Neural progenitor cell (in vitro differentiated cells): ENCODE measurements at regions not wholly inside any gene's neighbourhood (a gene's known extent, or its start where the extent isn't known, plus 50 kb on each side); places are given as distances from the start of the nearest gene placed in this dataset.
"Not testable (repeated sequence)": the region's sequence is repeated elsewhere in the genome, so short reads cannot be mapped to it uniquely, and the experiment has no call there.

ENCODE experiments used
- DNase-seq: peaks from one replicate; pipeline ENCODE4 v3.0.0-alpha.2; 2016; ENCODE audit warnings: low spot score
- H2AFZ ChIP-seq: fragments of 200-600 bp; sonication (generic); replicated peaks from 2 replicates; pipeline ENCODE4 v1.6.1; 2016; ENCODE audit warnings: antibody characterized with exemption
- H3F3A ChIP-seq: fragments of 200-600 bp; sonication (generic); 2 replicates; pipeline ENCODE4 v1.6.1; 2016; ENCODE audit warnings: antibody characterized with exemption, low read depth
- H3K27ac ChIP-seq: fragments of 200-600 bp; sonication (generic); 2 replicates; pipeline ENCODE4 v1.5.1; 2016; ENCODE audit warnings: mild to moderate bottlenecking
- H3K27me3 ChIP-seq: fragments of 200-600 bp; sonication (generic); 2 replicates; pipeline ENCODE4 v1.6.1; 2016; ENCODE audit warnings: mild to moderate bottlenecking, moderate library complexity
- H3K36me3 ChIP-seq: fragments of 200-600 bp; sonication (generic); 2 replicates; pipeline ENCODE4 v1.5.1; 2016
- H3K4me1 ChIP-seq: fragments of 200-600 bp; sonication (generic); 2 replicates; pipeline ENCODE4 v1.6.1; 2016; ENCODE audit warnings: mixed run types
- H3K4me2 ChIP-seq: fragments of 200-600 bp; sonication (generic); 2 replicates; pipeline ENCODE4 v1.6.1; 2016
- H3K4me3 ChIP-seq: fragments of 200-600 bp; sonication (generic); 2 replicates; pipeline ENCODE4 v1.5.1; 2016
- H3K79me2 ChIP-seq: fragments of 200-600 bp; sonication (generic); 2 replicates; pipeline ENCODE4 v1.6.1; 2016; ENCODE audit warnings: low read depth
- H3K9ac ChIP-seq: fragments of 200-600 bp; sonication (generic); 2 replicates; pipeline ENCODE4 v1.6.1; 2016
- H3K9me3 ChIP-seq: fragments of 200-600 bp; sonication (generic); 2 replicates; pipeline ENCODE4 v1.5.1; 2016; ENCODE audit warnings: low read depth
- H4K20me1 ChIP-seq: fragments of 200-600 bp; sonication (generic); 2 replicates; pipeline ENCODE4 v1.6.1; 2016; ENCODE audit warnings: low read depth
- H3K27ac Mint-ChIP-seq: 3 replicates; pipeline ENCODE4 v1.8.0; 2021; ENCODE audit warnings: mixed read lengths
- H3K27me3 Mint-ChIP-seq: 2 replicates; pipeline ENCODE4 v1.8.0; 2022; ENCODE audit warnings: low read depth, mild to moderate bottlenecking, inconsistent platforms, moderate library complexity, mixed read lengths; ENCODE audit not compliant: insufficient read depth
- H3K36me3 Mint-ChIP-seq: 3 replicates; pipeline ENCODE4 v1.8.0; 2021; ENCODE audit warnings: mixed read lengths
- H3K4me1 Mint-ChIP-seq: 3 replicates; pipeline ENCODE4 v1.8.0; 2021; ENCODE audit warnings: mixed read lengths
- H3K4me3 Mint-ChIP-seq: 3 replicates; pipeline ENCODE4 v1.8.0; 2021; ENCODE audit warnings: mild to moderate bottlenecking, moderate library complexity, mixed read lengths
- H3K9me3 Mint-ChIP-seq: 3 replicates; pipeline ENCODE4 v1.8.0; 2020; ENCODE audit warnings: mixed read lengths
- EZH2 ChIP-seq: fragments of 200-600 bp; sonication (generic); IDR thresholded peaks from 2 replicates; pipeline ENCODE4 v1.6.1; 2017; ENCODE audit warnings: antibody characterized with exemption, mild to moderate bottlenecking, moderate library complexity
- EZH2phosphoT487 ChIP-seq: fragments of 200-600 bp; sonication (generic); IDR thresholded peaks from 2 replicates; pipeline ENCODE4 v1.6.1; 2017; ENCODE audit warnings: antibody characterized with exemption
- TF ChIP-seq, protein P1 (sequence below): fragments of 200-600 bp; sonication (generic); IDR thresholded peaks from 2 replicates; pipeline ENCODE4 v1.5.1; 2017; ENCODE audit warnings: antibody characterized with exemption, mild to moderate bottlenecking

DNA sequence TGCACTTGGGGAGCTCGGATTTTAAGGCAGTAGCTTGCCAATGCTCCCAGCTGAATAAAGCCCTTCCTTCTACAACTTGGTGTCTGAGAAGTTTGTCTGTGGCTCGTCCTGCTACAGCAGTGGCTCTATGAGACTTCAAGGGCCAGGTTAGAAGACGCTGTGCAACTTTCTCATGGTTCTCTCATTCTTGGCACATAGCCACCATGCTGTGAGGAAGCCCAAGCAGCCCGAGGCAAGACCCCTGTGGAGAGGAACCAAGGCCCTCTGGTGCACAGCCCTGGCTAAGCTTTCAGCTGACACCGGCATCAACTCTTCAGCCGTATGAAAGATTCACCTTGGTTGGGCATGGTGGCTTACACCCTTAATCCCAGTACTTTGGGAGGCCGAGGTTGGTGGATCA lies 116.9 kb upstream of the EEF2KMT start:
- Mint-ChIP-seq H3K4me1 (peaks cover 8% of the 10 kb centered on the region), H3K9me3 (peaks cover 2% of the 10 kb centered on the region), H3K4me3 (no peak overlapping the region), H3K27me3 (peaks cover 4% of the 10 kb centered on the region), H3K27ac (no peak overlapping the region), H3K36me3 (no peaks in the 10 kb centered on the region)
- Histone ChIP-seq H3K9ac (no peak overlapping the region), H3F3A (peaks cover 24% of the 10 kb centered on the region), H3K4me1 (peaks cover 26% of the 10 kb centered on the region), H2AFZ (peak overlapping the region; percentile 63), H3K9me3 (no peaks in the 10 kb centered on the region), H3K4me2 (no peak overlapping the region), H3K4me3 (no peak overlapping the region), H3K27ac (no peak overlapping the region), H3K79me2 (no peaks in the 10 kb centered on the region), H4K20me1 (no peaks in the 10 kb centered on the region), H3K27me3 (no peaks in the 10 kb centered on the region), H3K36me3 (no peaks in the 10 kb centered on the region)
- DNase-seq: no peak
- no peak for TF ChIP-seq EZH2phosphoT487
- no peak for TF ChIP-seq EZH2

DNA sequence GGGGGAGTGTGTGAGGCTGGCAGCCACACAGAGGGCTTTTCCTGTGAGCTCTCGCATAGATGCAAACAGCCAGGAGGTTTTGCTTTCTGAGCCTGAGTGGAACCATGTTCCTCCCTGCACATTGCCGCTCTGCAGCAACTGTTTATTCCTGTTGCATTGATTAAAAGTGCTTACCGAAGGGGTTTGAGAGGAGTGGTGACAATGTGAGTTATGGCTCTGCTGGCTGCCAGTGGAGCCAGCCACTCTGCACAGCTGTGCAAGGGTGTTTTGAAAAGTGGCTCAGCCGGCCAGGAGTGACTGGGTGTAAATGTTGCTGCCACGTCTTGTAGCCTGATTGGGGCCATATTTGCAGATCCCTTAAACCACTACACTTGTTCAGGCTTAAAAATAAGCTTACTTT lies 114.9 kb upstream of the EEF2KMT start:
- not testable (repeated sequence) for H3K27me3 ChIP-seq, H3K4me1 Mint-ChIP-seq, H3K79me2 ChIP-seq, H4K20me1 ChIP-seq, H3K9me3 ChIP-seq, H3K27ac Mint-ChIP-seq, H3K27me3 Mint-ChIP-seq, H3K4me3 Mint-ChIP-seq, H3K4me3 ChIP-seq, H3K36me3 Mint-ChIP-seq, H3K27ac ChIP-seq, DNase-seq, H3K9me3 Mint-ChIP-seq, H3K9ac ChIP-seq, H3K36me3 ChIP-seq
- H3K4me2 ChIP-seq: peak overlapping the region; percentile 45
- H2AFZ ChIP-seq: peak overlapping the region; percentile 11
- H3K4me1 ChIP-seq: peaks cover 26% of the 10 kb centered on the region
- H3F3A ChIP-seq: peaks cover 24% of the 10 kb centered on the region

DNA sequence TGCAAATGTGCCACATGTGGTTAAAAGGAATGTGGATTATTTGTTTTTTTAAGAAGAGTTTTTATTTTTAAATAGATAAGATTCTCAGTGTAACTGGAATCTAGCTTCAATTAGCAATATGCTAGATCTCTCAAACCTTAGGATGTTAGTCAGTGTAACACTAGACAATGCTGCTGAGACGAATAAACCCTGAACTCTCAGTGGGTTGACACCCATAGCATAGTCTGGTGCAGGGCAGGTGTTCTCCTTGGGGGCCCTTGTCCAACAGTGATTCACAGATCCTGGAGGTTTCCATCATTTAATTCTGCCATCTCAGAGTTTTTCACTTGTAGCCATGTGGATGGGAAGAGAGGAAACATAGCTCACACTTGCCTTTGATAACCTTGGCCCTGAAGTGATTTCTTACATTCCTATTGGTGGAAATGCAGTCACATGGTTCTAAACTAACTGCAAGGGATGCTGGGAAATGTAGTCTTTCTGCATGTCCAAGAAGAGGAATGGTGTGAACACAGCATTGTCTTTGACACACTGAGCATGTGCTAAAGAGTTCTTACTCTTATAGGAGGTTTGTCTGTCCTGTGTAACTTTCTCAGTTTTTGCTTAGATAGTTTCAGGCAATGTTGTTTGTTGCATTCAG lies 110.4 kb upstream of the EEF2KMT start:
- H3K27me3 Mint-ChIP-seq, H3F3A ChIP-seq, H3K36me3 Mint-ChIP-seq, H2AFZ ChIP-seq, H3K4me3 ChIP-seq, H3K79me2 ChIP-seq, H3K9ac ChIP-seq, H3K27ac Mint-ChIP-seq, H3K9me3 Mint-ChIP-seq, H3K36me3 ChIP-seq, H3K27ac ChIP-seq, H3K9me3 ChIP-seq, H4K20me1 ChIP-seq, H3K27me3 ChIP-seq, H3K4me3 Mint-ChIP-seq, H3K4me2 ChIP-seq, H3K4me1 Mint-ChIP-seq: not testable (repeated sequence)
- peak; percentile 62 for DNase-seq
- peaks cover 12% of the 10 kb centered on the region for H3K4me1 ChIP-seq

DNA sequence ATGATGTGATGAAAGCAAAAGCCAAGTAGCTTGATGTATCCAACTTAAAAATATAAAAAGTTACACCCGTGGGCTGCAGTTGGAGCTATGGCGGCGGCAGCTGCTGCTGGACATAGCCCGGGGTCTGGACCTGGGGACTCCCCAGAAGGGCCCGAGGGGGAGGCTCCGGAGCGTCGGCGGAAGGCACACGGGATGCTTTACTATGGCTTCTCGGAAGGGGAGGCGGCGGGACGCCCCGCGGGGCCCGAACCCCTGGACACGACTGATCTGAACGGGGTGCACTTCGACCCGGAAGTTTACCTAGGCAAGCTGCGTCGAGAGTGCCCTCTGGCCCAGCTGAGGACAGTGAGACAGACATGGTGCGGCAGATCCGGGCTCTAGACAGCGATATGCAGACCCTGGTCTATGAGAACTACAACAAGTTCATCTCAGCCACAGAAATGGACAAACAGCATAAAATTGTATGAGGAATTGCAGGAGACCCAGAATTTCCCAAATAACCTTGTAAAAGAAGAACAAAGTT lies 109.5 kb upstream of the EEF2KMT start:
- TF ChIP-seq, protein P1, sequence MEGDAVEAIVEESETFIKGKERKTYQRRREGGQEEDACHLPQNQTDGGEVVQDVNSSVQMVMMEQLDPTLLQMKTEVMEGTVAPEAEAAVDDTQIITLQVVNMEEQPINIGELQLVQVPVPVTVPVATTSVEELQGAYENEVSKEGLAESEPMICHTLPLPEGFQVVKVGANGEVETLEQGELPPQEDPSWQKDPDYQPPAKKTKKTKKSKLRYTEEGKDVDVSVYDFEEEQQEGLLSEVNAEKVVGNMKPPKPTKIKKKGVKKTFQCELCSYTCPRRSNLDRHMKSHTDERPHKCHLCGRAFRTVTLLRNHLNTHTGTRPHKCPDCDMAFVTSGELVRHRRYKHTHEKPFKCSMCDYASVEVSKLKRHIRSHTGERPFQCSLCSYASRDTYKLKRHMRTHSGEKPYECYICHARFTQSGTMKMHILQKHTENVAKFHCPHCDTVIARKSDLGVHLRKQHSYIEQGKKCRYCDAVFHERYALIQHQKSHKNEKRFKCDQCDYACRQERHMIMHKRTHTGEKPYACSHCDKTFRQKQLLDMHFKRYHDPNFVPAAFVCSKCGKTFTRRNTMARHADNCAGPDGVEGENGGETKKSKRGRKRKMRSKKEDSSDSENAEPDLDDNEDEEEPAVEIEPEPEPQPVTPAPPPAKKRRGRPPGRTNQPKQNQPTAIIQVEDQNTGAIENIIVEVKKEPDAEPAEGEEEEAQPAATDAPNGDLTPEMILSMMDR: no peak
- TF ChIP-seq EZH2phosphoT487: no peak
- no peak for TF ChIP-seq EZH2
- Mint-ChIP-seq H3K4me3 (no peak overlapping the region), H3K27me3 (peaks cover 2% of the 10 kb centered on the region), H3K27ac (no peak overlapping the region), H3K9me3 (peaks cover 7% of the 10 kb centered on the region), H3K36me3 (no peaks in the 10 kb centered on the region), H3K4me1 (no peaks in the 10 kb centered on the region)
- no peak for DNase-seq
- H3K36me3 ChIP-seq: no peaks in the 10 kb centered on the region
- H3K79me2 ChIP-seq: no peaks in the 10 kb centered on the region
- no peak overlapping the region for H3K27ac ChIP-seq
- H3K27me3 ChIP-seq: no peaks in the 10 kb centered on the region
- peaks cover 6% of the 10 kb centered on the region for H3K4me1 ChIP-seq
- H3K4me3 ChIP-seq: no peak overlapping the region
- H3K4me2 ChIP-seq: no peak overlapping the region
- no peaks in the 10 kb centered on the region for H4K20me1 ChIP-seq
- H3F3A ChIP-seq: no peaks in the 10 kb centered on the region
- no peaks in the 10 kb centered on the region for H3K9me3 ChIP-seq
- no peak overlapping the region for H3K9ac ChIP-seq
- H2AFZ ChIP-seq: peak overlapping the region; percentile 17
